Ishikawa (cell line): ENCODE measurements at regions not wholly inside any gene's neighbourhood (a gene's known extent, or its start where the extent isn't known, plus 50 kb on each side); places are given as distances from the start of the nearest gene placed in this dataset.

Source experiments
- CEBPB ChIP-seq: IDR thresholded peaks from 2 replicates; pipeline ENCODE4 v1.6.1; 2012
- CREB1 ChIP-seq: IDR thresholded peaks from 2 replicates; pipeline ENCODE4 v1.6.1; 2012; ENCODE audit warnings: low read depth
- EGR1 ChIP-seq: IDR thresholded peaks from 2 replicates; pipeline ENCODE4 v1.6.1; 2012
- EP300 ChIP-seq: IDR thresholded peaks from 2 replicates; pipeline ENCODE4 v1.6.1; 2012; ENCODE audit warnings: borderline replicate concordance
- FOXM1 ChIP-seq: IDR thresholded peaks from 2 replicates; pipeline ENCODE4 v1.6.1; 2012; ENCODE audit warnings: low read depth, borderline replicate concordance
- NFIC ChIP-seq: IDR thresholded peaks from 2 replicates; pipeline ENCODE4 v1.6.1; 2012
- RAD21 ChIP-seq: IDR thresholded peaks from 2 replicates; pipeline ENCODE4 v1.6.1; 2012; ENCODE audit warnings: low read depth
- TAF1 ChIP-seq: IDR thresholded peaks from 2 replicates; pipeline ENCODE4 v1.6.1; 2012; ENCODE audit warnings: low read depth, mild to moderate bottlenecking
- TCF12 ChIP-seq: IDR thresholded peaks from 2 replicates; pipeline ENCODE4 v1.6.1; 2012; ENCODE audit warnings: low read depth
- TEAD4 ChIP-seq: IDR thresholded peaks from 2 replicates; pipeline ENCODE4 v1.6.1; 2012
- YY1 ChIP-seq: IDR thresholded peaks from 2 replicates; pipeline ENCODE4 v1.6.1; 2012; ENCODE audit warnings: low read depth
- ZBTB7A ChIP-seq: IDR thresholded peaks from 2 replicates; pipeline ENCODE4 v1.6.1; 2012; ENCODE audit warnings: low read depth
- TF ChIP-seq, protein P1 (sequence below): IDR thresholded peaks from 2 replicates; pipeline ENCODE4 v1.6.1; 2012
- TF ChIP-seq, protein P2 (sequence below): IDR thresholded peaks from 2 replicates; pipeline ENCODE4 v1.6.1; 2012
- TF ChIP-seq, protein P3 (sequence below): IDR thresholded peaks from 2 replicates; pipeline ENCODE4 v1.6.1; 2012; ENCODE audit warnings: low read depth, mild to moderate bottlenecking

DNA sequence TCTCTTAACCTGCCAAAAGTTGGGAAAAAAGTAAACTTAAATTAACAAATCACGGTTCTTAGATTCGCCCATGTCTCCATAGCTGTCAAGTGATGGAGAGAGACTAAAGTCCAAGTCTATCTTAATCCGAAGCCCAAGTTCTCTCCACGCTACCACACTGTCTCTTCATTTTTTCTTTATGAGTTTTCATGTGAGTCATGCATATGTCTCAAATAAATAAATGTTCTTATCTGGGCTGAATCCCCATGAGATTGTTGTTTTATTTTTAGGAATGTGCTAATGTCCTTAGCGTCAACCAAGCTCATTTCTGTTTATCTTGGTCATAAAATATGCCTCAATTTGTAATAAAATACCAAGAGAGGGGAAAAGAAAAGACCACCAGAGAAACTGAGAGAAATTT lies 169.3 kb downstream of the RCHY1 start:
- TF ChIP-seq YY1: no peak
- TF ChIP-seq, protein P1, sequence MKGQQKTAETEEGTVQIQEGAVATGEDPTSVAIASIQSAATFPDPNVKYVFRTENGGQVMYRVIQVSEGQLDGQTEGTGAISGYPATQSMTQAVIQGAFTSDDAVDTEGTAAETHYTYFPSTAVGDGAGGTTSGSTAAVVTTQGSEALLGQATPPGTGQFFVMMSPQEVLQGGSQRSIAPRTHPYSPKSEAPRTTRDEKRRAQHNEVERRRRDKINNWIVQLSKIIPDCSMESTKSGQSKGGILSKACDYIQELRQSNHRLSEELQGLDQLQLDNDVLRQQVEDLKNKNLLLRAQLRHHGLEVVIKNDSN: no peak
- no peak for TF ChIP-seq EGR1
- TF ChIP-seq TEAD4: no peak
- TF ChIP-seq, protein P2, sequence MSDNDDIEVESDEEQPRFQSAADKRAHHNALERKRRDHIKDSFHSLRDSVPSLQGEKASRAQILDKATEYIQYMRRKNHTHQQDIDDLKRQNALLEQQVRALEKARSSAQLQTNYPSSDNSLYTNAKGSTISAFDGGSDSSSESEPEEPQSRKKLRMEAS: no peak
- TF ChIP-seq FOXM1: no peak
- no peak for TF ChIP-seq ZBTB7A
- TF ChIP-seq, protein P3, sequence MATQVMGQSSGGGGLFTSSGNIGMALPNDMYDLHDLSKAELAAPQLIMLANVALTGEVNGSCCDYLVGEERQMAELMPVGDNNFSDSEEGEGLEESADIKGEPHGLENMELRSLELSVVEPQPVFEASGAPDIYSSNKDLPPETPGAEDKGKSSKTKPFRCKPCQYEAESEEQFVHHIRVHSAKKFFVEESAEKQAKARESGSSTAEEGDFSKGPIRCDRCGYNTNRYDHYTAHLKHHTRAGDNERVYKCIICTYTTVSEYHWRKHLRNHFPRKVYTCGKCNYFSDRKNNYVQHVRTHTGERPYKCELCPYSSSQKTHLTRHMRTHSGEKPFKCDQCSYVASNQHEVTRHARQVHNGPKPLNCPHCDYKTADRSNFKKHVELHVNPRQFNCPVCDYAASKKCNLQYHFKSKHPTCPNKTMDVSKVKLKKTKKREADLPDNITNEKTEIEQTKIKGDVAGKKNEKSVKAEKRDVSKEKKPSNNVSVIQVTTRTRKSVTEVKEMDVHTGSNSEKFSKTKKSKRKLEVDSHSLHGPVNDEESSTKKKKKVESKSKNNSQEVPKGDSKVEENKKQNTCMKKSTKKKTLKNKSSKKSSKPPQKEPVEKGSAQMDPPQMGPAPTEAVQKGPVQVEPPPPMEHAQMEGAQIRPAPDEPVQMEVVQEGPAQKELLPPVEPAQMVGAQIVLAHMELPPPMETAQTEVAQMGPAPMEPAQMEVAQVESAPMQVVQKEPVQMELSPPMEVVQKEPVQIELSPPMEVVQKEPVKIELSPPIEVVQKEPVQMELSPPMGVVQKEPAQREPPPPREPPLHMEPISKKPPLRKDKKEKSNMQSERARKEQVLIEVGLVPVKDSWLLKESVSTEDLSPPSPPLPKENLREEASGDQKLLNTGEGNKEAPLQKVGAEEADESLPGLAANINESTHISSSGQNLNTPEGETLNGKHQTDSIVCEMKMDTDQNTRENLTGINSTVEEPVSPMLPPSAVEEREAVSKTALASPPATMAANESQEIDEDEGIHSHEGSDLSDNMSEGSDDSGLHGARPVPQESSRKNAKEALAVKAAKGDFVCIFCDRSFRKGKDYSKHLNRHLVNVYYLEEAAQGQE: no peak
- no peak for TF ChIP-seq EP300
- TF ChIP-seq TAF1: no peak
- no peak for TF ChIP-seq TCF12
- no peak for TF ChIP-seq CREB1
- no peak for TF ChIP-seq RAD21
- no peak for TF ChIP-seq CEBPB
- TF ChIP-seq NFIC: no peak

DNA sequence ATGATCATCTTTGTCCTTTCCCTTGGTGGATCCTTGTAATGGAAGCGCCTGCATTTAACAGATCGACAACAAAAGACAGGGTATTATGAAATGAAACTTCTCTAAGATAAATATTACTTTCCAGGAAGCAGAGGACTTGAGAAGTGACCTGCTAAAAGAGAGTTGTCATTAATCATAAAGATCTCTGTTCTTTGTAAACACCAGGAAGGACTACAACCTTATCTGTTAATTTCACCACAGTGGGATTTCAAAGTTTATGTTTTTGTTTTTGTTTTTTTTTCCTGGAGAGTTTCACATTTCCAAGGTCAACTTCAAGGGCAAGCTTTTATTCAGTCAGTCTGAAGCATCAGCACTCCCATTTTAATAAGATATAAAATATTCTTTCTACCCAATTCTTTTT lies 170.9 kb downstream of the RCHY1 start:
- no peak for TF ChIP-seq YY1
- TF ChIP-seq, protein P3: no peak
- no peak for TF ChIP-seq EP300
- no peak for TF ChIP-seq TCF12
- TF ChIP-seq, protein P1: no peak
- no peak for TF ChIP-seq FOXM1
- no peak for TF ChIP-seq RAD21
- TF ChIP-seq NFIC: no peak
- no peak for TF ChIP-seq ZBTB7A
- no peak for TF ChIP-seq TAF1
- TF ChIP-seq CREB1: no peak
- TF ChIP-seq CEBPB: no peak
- TF ChIP-seq TEAD4: no peak
- TF ChIP-seq, protein P2: no peak
- no peak for TF ChIP-seq EGR1

DNA sequence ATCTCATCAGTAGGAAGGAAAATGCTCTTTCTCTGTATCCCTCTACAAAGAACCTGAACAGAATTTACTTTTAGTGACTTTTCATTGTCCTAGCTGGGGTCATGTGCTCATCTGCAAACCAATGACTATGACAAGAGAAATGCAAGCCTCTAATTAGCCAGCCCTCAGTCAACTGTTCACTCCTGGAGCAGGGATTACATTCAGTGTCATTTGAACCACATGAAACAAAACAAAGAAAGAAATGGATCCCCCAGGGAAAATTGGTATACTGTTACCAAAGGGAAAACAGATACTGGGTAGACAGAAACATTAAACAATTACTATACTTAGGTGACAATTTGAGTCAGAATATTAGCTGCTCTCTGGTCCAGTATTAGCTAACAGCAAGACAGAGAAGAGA lies 173.6 kb downstream of the RCHY1 start:
- TF ChIP-seq TCF12 (no peak), NFIC (no peak), FOXM1 (no peak), CREB1 (no peak), CEBPB (no peak), EGR1 (no peak), TAF1 (no peak), EP300 (no peak), ZBTB7A (no peak), YY1 (no peak), TEAD4 (no peak), RAD21 (no peak)
- TF ChIP-seq, protein P2: no peak
- TF ChIP-seq, protein P1: no peak
- TF ChIP-seq, protein P3: no peak

DNA sequence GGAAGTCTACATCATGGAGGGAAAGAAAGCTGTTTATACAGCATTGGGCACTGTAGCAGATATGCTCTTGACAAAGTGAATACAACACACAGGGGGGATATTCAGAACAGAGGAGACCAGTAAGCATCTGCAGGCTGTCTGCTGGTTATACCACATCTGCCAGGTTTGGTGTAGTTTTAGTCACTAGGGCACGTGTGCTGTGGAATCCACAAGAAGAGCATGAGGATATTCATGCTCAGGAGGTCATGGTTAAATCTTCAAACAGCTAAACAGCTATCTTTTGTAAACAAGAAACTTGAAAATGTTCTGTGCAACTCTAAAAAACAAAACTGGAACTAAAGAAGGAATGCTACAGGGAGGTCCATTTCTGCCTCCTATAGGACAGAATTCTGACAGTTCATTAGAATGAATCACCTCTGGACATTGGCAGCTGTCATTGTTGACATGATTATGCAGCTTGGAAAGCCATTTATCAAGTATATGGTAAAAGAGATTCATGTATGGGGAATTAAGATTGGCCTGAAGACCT lies 175.8 kb downstream of the RCHY1 start:
- no peak for TF ChIP-seq TEAD4
- no peak for TF ChIP-seq NFIC
- TF ChIP-seq CREB1: no peak
- no peak for TF ChIP-seq TCF12
- TF ChIP-seq YY1: no peak
- TF ChIP-seq EP300: no peak
- TF ChIP-seq, protein P1: no peak
- TF ChIP-seq EGR1: no peak
